GM18520 (cell line): ENCODE measurements at regions not wholly inside any gene's neighbourhood (a gene's known extent, or its start where the extent isn't known, plus 50 kb on each side); places are given as distances from the start of the nearest gene placed in this dataset.
"Not testable (repeated sequence)": the region's sequence is repeated elsewhere in the genome, so short reads cannot be mapped to it uniquely, and the experiment has no call there.

Experiments
- ATAC-seq: cut with Tn5 transposase; IDR thresholded peaks from one replicate; pipeline ENCODE4 v1.9.1; 2021; ENCODE audit not compliant: unreplicated experiment

DNA sequence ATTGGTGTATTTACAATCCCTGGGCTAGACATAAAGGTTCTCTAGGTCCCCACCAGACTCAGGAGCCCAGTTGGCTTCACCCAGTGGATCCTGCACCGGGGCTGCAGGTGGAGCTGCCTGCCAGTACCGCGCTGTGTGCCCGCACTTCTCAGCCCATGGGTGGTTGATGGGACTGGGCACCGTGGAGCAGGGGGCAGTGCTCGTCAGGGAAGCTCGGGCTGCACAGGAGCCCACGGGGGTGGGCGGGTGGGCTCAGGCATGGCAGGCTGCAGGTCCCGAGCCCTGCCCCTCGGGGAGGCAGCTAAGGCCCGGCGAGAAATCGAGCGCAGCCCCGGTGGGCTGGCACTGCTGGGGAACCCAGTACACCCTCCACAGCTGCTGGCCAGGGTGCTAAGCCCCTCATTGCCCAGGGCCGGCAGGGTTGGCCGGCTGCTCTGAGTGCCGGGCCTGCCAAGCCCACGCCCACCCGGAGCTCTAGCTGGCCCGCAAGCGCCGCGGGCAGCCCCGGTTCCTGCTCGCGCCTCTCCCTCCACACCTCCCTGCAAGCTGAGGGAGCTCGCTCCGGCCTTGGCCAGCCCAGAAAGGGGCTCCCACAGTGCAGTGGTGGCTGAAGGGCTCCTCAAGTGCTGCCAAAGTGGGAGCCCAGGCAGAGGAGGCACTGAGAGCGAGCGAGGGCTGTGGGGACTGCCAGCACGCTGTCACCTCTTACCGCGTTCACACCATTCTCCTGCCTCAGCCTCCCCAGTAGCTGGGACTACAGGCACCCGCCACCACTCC lies 353.5 kb upstream of the HS6ST1 start:
- not testable (repeated sequence) for ATAC-seq

GRCh38 chr2:128679680-128680079 lies 361.0 kb upstream of the HS6ST1 start:
- ATAC-seq = not testable (repeated sequence)

DNA sequence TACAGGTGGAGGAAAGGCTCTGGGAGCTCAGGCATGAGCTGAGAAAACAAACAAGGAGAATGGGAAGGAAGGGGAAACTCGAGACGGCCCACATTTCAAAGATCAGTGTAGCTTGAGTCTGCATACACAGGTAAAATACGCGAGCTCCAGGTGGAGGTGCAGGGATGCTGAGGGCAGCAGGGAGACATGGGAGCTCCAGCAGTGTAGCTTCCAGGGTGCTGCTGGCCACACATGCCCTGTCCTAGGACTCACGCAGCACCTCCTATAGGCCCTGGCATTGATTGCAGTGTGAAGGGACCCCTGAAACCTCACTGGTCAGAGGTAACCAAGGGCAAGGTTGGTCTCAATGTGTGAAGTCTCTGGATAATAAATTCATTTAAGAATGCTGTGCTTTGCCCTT lies 362.8 kb upstream of the HS6ST1 start:
- no peak for ATAC-seq

DNA sequence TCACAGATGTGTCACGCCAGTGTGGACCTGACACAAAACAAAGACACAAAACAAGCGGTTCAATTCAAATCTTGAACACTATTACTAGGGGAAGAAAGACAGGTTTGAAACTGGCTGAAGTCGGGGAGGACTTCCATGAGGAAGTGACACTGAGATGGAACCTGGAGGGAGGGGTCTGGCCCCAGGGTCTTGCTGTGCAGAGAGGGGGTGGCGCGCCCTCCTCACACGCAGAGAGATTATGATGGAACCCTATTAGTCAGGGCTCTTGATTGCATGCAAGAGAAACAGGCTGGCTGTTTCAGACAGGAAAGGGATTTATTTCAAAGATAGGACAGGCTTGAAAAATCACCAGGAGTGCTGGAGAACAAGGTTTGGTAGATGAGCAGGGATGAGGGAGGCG lies 363.6 kb upstream of the HS6ST1 start:
- no peak for ATAC-seq

GRCh38 chr2:128682729-128683284 lies 364.1 kb upstream of the HS6ST1 start:
- ATAC-seq = no peak

DNA sequence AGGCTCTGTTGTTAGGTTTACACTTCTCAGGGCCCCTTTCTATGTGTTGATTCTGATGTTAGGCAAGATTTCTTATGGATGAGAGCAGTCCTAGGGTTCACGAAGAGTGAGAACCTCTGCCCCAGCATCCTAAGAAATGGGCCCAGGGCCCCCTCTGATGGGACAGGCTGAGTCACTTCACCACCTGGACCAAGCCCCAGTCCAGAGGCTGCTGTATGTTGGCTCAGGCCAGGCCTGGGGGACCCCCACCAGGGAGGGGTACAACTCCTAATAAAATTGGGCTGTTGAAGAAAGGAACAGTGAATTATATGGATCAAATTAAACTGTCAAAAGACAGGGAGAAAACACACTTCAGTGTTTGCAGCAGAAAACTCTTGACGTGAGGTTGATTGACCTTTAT lies 365.9 kb upstream of the HS6ST1 start:
- ATAC-seq = no peak

GRCh38 chr2:128685841-128686496 lies 367.3 kb upstream of the HS6ST1 start:
- ATAC-seq = no peak

- no peak for ATAC-seq
These were observed 367.8 kb upstream of the HS6ST1 start for GRCh38 chr2:128686497-128686859.

DNA sequence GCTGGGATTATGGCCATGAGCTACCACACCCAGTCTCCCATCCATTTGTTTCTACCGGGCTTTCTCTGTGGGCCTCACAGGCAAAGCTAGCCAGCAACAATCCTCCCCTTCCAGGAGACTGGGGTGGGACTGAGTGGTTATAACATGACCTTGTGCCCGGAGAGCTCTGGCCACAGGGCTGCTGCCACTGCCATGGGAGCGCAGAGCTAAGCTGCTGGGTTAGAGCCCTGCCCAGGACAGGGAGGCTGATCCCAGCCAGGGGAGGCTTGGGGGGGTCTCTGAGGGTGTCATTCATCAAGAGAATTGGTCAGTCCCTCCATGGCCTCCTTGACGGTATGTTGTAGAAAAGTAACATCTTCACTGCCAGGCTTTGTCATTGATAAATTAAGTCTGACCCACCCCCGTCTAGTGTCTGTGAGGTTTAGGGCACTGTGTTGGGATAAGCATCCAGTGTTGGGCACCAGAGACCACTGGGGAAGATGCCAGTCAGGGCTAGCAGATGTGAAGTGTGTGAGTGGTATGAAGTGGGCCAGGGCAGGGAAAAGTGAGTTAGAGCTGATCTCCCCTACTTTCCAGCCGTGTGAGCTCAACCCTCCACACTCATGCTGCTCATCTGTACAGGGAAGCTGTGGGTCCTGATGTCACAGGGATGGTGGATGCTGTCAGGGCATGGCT lies 368.4 kb upstream of the HS6ST1 start:
- no peak for ATAC-seq

DNA sequence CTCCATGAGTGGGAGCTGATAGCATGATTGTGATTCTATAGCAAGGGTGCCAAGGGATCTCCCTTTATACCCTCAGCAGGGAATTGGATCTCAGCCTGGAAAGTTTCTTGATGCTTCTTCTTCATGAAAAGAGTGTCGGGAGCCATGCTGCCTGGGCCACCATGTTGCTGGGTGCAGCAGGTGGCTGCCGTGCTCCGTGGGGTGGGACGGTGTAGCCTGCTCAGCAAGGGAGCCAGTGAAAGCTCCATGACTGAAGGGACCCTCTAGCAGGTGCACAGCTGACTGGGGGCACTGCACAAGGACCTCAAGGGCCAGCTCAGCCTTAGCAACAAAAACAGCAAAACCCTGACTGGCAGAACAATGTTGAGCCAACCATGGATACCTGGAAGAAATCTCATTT lies 368.9 kb upstream of the HS6ST1 start:
- no peak for ATAC-seq

GRCh38 chr2:128689971-128690370 lies 371.3 kb upstream of the HS6ST1 start:
- ATAC-seq = no peak

- ATAC-seq = no peak
These were observed 371.8 kb upstream of the HS6ST1 start for GRCh38 chr2:128690431-128690830.

GRCh38 chr2:128690869-128691268 lies 372.2 kb upstream of the HS6ST1 start:
- no peak for ATAC-seq

GRCh38 chr2:128691526-128691925 lies 372.9 kb upstream of the HS6ST1 start:
- ATAC-seq = no peak

DNA sequence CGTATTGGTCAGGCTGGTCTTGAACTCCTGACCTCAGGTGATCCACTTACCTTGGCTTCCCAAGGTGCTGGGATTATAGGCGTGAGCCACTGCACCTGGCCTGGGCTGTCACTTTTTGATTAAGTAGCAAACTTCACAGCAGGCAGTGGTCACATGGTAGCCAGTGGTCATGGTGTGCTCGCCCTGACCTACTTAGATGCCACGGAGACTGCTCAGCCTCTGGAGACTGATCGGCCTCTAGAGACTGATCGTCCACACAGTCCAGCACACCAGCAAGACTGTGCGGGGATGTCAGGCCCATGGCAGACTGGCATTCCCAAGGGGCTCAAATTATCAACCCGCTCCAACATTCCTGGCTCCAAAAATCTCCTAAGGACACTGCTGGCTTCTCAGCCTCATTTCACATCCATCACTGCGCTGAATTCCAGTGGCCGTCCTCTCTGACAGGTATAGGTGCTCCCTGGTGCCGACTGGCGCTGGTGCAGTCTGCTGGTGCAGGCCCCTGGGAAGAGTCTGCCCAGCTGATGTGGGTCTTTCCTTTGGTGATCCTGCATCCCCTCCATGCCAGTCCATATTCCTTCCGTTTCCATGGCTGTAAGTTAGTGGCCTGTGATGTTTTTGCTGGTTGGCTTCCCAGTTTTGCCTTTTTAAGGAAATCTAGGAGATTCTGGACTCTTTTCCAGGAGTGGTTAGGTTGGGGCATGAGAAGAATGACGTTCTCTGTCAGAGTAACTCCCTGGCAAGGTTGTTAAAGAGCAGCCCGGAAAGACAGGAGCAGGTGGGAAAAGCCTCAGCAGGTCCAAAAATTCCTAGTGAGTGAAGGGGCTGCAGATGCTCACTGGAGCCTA lies 374.5 kb upstream of the HS6ST1 start:
- no peak for ATAC-seq

DNA sequence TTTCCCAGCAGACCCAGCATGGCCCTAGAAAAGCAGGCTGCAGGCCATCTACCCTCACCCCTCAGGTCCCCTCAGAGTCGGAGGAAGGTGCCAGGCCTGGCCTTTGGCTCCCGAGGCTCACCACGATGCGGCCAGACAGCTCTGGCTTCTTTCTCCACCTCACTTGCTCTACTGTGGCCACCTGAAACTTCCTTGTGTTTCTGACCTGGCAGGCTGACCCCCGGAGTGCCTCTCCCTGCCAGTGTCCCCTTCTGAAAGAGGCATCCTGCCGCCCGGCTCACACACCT lies 375.0 kb upstream of the HS6ST1 start:
- ATAC-seq = no peak

DNA sequence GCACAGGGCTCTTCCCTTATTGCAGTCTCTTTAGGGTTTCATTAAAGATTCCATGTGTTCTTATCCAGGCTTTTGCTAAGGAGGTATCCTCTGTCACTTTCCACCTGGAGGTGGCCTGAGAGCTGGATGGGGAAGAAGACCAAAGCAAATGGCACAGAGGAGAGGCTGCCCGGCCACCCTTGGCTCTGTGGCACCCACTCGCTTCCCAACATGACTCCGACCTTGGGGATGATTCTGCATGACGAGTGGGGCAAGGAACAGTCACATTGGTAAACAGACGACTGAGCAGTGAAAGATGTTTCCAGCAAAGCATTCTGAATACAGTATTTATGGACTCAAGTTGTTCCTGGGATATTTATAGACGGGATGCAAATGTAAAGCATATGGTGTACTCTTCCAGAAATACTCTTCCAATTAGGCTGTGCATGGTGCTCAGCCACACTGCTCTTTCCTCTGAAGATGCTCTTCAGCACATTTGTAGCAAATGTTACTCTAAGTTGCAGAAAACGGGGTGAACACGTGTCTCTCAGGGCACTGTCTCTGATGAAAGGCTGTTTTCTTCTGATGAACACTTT lies 377.1 kb upstream of the HS6ST1 start:
- ATAC-seq = no peak

DNA sequence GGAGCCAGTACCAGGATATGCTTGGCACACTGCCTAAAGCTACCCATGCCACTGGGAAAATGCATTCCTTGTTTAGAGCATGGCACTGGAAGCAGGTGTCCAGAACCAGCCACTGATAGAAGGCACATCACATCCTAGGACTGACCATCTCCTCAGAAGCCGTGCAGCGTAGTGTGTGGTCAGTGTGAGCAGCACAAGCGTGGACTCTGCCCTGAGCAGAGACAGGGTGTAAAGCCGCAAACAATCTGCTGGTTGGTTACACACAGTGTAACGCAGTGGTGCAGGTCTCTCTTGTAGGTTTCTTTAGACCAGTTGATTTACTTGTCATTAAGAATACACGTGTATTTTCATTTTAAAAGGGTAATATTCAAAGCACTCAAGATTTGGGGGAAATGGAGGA lies 377.8 kb upstream of the HS6ST1 start:
- no peak for ATAC-seq

GRCh38 chr2:128701418-128701817 lies 382.8 kb upstream of the HS6ST1 start:
- no peak for ATAC-seq

GRCh38 chr2:128702616-128703015 lies 383.9 kb upstream of the HS6ST1 start:
- no peak for ATAC-seq
